CD4-positive, alpha-beta T cell treated with Interleukin-1 beta for 1 hour (primary cell): ENCODE measurements at regions not wholly inside any gene's neighbourhood (a gene's known extent, or its start where the extent isn't known, plus 50 kb on each side); places are given as distances from the start of the nearest gene placed in this dataset.
"Not testable (repeated sequence)": the region's sequence is repeated elsewhere in the genome, so short reads cannot be mapped to it uniquely, and the experiment has no call there.

Experiments used
- DNase-seq, 2 donors: peaks; one replicate each; pipeline ENCODE4 v3.0.0-alpha.2; 2020 to 2022

- no peak for DNase-seq
Measured at GRCh38 chr4:114252499-114252898, 273.1 kb upstream of the ARSJ start.

GRCh38 chr4:114257501-114257900, 278.1 kb upstream of the ARSJ start:
- no peak for DNase-seq

- DNase-seq: not testable (repeated sequence)
Measured at GRCh38 chr4:114262421-114262820, 283.0 kb upstream of the ARSJ start.

GRCh38 chr4:114263233-114263632, 283.8 kb upstream of the ARSJ start:
- DNase-seq: no peak

GRCh38 chr4:114264452-114264851, 285.0 kb upstream of the ARSJ start:
- DNase-seq: no peak

GRCh38 chr4:114264877-114265291, 285.4 kb upstream of the ARSJ start:
- DNase-seq: no peak

- DNase-seq: no peak
Measured at GRCh38 chr4:114265342-114265741, 285.9 kb upstream of the ARSJ start.

- DNase-seq: no peak
Measured at GRCh38 chr4:114267976-114268375, 288.5 kb upstream of the ARSJ start.

- DNase-seq: no peak
Measured at GRCh38 chr4:114271031-114271430, 291.6 kb upstream of the ARSJ start.

- no peak for DNase-seq
Measured at GRCh38 chr4:114272226-114272625, 292.8 kb upstream of the ARSJ start.

GRCh38 chr4:114273238-114273637, 293.8 kb upstream of the ARSJ start:
- DNase-seq: no peak

GRCh38 chr4:114277690-114278089, 298.2 kb upstream of the ARSJ start:
- DNase-seq: no peak

GRCh38 chr4:114279066-114279465, 299.6 kb upstream of the ARSJ start:
- DNase-seq: no peak

- no peak for DNase-seq
Measured at GRCh38 chr4:114279711-114280110, 300.3 kb upstream of the ARSJ start.

- DNase-seq: no peak
Measured at GRCh38 chr4:114280645-114281044, 301.2 kb upstream of the ARSJ start.

GRCh38 chr4:114281164-114281960, 301.9 kb upstream of the ARSJ start:
- DNase-seq: no peak

GRCh38 chr4:114282937-114283336, 303.5 kb upstream of the ARSJ start:
- no peak for DNase-seq

GRCh38 chr4:114284629-114285028, 305.2 kb upstream of the ARSJ start:
- DNase-seq: no peak

- DNase-seq: no peak
Measured at GRCh38 chr4:114286262-114286810, 306.9 kb upstream of the ARSJ start.

GRCh38 chr4:114287079-114287696, 307.7 kb upstream of the ARSJ start:
- no peak for DNase-seq

- DNase-seq: no peak
Measured at GRCh38 chr4:114296126-114296525, 302.5 kb upstream of the UGT8 start.

- no peak for DNase-seq
Measured at GRCh38 chr4:114302472-114302871, 296.1 kb upstream of the UGT8 start.

GRCh38 chr4:114304046-114304445, 294.6 kb upstream of the UGT8 start:
- DNase-seq: no peak

GRCh38 chr4:114304567-114304966, 294.0 kb upstream of the UGT8 start:
- no peak for DNase-seq
